Breast epithelium (tissue), 4 donors: ENCODE measurements at regions not wholly inside any gene's neighbourhood (a gene's known extent, or its start where the extent isn't known, plus 50 kb on each side); places are given as distances from the start of the nearest gene placed in this dataset.
"Not testable (repeated sequence)": the region's sequence is repeated elsewhere in the genome, so short reads cannot be mapped to it uniquely, and the experiment has no call there.

Experiments used
- DNase-seq, 2 donors: peaks; one replicate each; pipeline ENCODE4 v3.0.0-alpha.2; 2019; ENCODE audit warnings: low spot score in 2 of 2
- H3K27ac ChIP-seq, 2 donors: fragments of 200-600 bp; sonication (generic) in 1 of 2; one replicate each; pipeline ENCODE4 v1.5.1; 2016 to 2019; ENCODE audit warnings: mild to moderate bottlenecking in 1 of 2
- H3K27me3 ChIP-seq, 2 donors: fragments of 200-600 bp; sonication (generic) in 1 of 2; one replicate each; pipeline versions ENCODE4 v1.5.1 to v1.6.0; 2017 to 2019; ENCODE audit warnings: control low read depth in 1 of 2, mild to moderate bottlenecking in 1 of 2
- H3K36me3 ChIP-seq: fragments of 200-600 bp; one replicate; pipeline ENCODE4 v1.5.1; 2019
- H3K4me1 ChIP-seq, 2 donors: fragments of 200-600 bp; sonication (generic); one replicate each; pipeline ENCODE4 v1.5.1; 2016 to 2019; ENCODE audit warnings: control low read depth in 1 of 2
- H3K4me3 ChIP-seq, 3 donors: fragments of 200-600 bp; sonication (generic); 1 replicate in 2 of 3; 2 replicates in 1 of 3; pipeline ENCODE4 v1.5.1; 2016 to 2019; ENCODE audit warnings: mild to moderate bottlenecking in 3 of 3, moderate library complexity in 2 of 3
- H3K9me3 ChIP-seq, 2 donors: fragments of 200-600 bp; sonication (generic) in 1 of 2; one replicate each; pipeline ENCODE4 v1.5.1; 2016 to 2019; ENCODE audit warnings: control low read depth in 1 of 2
- POLR2A ChIP-seq: fragments of 450-650 bp; IDR thresholded peaks from one replicate; pipeline ENCODE4 v1.6.1; 2016; ENCODE audit warnings: antibody characterized with exemption, mild to moderate bottlenecking, moderate library complexity
- POLR2AphosphoS5 ChIP-seq, 3 donors: sonication (generic); formaldehyde crosslinking; IDR thresholded peaks; one replicate each; pipeline ENCODE4 v1.6.1; 2017; ENCODE audit warnings: antibody characterized with exemption in 3 of 3
- intact Hi-C: fragments of 100-400 bp; cut with DNase I; formaldehyde crosslinking; loops from one replicate; pipeline ENCODE4 v1.15.1; 2023; ENCODE audit warnings: low total_unique reads
- TF ChIP-seq, protein P1 (sequence below), 3 donors: fragments of 450-650 bp; IDR thresholded peaks; one replicate each; pipeline ENCODE4 v1.5.1; 2016 to 2017; ENCODE audit warnings: antibody characterized with exemption in 3 of 3, mild to moderate bottlenecking in 3 of 3, moderate library complexity in 3 of 3

DNA sequence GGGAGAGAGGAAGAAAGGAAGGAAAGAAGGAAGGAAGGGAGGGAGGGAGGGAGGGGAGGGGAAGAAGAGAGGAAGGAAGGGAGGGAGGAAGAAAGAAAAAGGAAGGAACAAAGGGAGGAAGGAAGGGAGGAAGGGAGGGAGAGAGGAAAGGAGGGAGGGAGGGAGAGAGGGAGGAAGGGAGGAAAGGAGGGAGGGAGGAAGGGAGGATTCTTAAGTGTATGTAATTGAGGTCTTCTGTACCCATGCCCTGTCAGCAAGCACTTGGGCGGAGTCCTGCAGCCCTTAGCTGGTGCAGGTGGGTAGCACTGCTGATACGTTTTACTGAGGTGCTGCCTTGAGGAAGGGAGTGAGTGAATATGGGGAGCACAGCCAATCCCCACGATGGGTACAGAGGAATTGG lies 56.9 kb upstream of the RASD2 start:
- no peak for DNase-seq
- intact Hi-C loops: no loop called here
- TF ChIP-seq, protein P1, sequence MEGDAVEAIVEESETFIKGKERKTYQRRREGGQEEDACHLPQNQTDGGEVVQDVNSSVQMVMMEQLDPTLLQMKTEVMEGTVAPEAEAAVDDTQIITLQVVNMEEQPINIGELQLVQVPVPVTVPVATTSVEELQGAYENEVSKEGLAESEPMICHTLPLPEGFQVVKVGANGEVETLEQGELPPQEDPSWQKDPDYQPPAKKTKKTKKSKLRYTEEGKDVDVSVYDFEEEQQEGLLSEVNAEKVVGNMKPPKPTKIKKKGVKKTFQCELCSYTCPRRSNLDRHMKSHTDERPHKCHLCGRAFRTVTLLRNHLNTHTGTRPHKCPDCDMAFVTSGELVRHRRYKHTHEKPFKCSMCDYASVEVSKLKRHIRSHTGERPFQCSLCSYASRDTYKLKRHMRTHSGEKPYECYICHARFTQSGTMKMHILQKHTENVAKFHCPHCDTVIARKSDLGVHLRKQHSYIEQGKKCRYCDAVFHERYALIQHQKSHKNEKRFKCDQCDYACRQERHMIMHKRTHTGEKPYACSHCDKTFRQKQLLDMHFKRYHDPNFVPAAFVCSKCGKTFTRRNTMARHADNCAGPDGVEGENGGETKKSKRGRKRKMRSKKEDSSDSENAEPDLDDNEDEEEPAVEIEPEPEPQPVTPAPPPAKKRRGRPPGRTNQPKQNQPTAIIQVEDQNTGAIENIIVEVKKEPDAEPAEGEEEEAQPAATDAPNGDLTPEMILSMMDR (IDR thresholded peaks at IDR 0.05): no peak
- no peak for TF ChIP-seq POLR2A
- no peak for TF ChIP-seq POLR2AphosphoS5 (IDR thresholded peaks at IDR 0.05)
- Histone ChIP-seq H3K4me1 (peaks cover 0 to 4% of the 10 kb centered on the region in 2 donors), H3K27me3 (no peaks in the 10 kb centered on the region), H3K27ac (no peak overlapping the region), H3K4me3 (no peak overlapping the region), H3K9me3 (no peaks in the 10 kb centered on the region), H3K36me3 (no peaks in the 10 kb centered on the region)

DNA sequence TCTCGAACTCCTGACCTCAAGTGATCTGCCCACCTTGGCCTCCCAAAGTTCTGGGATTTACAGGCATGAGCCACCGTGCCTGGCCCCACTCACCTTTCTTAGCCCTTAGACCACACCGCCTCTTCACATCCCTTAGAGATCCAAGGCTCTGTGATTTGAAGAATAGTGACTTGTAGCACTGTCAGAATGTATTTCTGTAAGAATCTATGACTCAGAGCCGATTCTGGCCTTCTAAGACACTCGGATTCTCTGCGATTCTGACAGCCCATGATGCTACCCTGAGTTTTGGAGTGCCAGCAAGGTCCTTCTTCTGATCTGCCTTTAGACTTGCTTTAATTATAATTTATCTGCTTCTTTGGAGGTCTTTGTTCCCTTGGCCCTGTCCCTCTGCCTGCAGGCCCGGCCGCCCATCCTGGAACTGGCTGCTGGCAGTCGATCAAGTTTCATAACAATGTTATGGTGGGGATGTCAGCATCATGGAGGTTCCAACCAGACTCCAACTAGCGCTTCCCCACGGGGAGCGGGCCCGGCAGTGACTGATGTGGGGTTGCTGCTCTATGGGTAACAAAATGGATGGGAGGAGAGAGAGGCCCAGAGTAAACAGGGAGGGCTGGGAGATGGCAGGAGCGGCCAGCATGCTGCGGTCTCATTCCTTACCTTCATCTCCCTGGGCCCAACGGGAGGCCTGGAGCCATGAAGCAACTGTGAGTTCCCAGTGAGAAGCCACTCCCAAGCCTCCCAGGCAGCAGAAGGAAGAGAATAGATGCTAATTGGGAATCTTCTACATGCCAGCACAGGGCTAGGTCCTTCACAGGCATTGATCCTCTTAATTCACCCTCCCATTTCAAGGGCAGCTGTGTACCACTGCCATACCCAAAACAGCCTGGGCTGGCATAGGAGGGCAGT lies 55.7 kb upstream of the RASD2 start:
- no peaks in the 10 kb centered on the region for H3K36me3 ChIP-seq
- no peak overlapping the region for H3K4me3 ChIP-seq
- intact Hi-C loops: no loop called here
- DNase-seq: no peak
- no peak for TF ChIP-seq POLR2AphosphoS5 (IDR thresholded peaks at IDR 0.05)
- no peak for TF ChIP-seq POLR2A
- TF ChIP-seq, protein P1 (IDR thresholded peaks at IDR 0.05): no peak
- no peaks in the 10 kb centered on the region for H3K9me3 ChIP-seq
- H3K27ac ChIP-seq: no peak overlapping the region
- H3K27me3 ChIP-seq: no peaks in the 10 kb centered on the region
- peaks cover 0 to 4% of the 10 kb centered on the region in 2 donors for H3K4me1 ChIP-seq

DNA sequence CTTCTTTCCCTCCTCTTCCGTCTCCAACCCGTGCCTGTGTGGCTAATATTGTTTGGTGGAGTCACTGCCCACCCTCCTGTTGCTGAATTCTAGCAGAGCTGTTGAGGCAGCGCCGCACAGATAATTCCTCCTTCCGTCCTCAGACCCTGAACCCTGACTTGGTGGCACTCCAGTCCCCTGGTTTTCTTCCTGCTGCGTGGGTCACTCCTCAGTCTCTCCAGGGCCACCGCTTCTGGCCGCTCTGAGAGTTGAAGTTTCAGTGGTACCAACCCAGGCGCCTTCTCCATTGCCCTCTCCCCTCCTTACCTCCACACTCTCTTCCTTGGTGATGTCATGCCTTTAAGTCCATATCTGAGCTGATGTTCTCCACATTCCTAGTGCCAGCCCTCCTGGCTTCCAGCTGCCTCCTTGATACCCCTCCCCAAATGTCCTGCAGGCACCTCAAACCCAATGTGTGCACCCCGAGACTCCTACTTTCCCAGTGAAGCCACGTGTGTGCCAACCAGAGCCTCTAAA lies 54.5 kb upstream of the RASD2 start:
- no peak for DNase-seq
- intact Hi-C loops: no loop called here
- no peak overlapping the region for H3K27ac ChIP-seq

DNA sequence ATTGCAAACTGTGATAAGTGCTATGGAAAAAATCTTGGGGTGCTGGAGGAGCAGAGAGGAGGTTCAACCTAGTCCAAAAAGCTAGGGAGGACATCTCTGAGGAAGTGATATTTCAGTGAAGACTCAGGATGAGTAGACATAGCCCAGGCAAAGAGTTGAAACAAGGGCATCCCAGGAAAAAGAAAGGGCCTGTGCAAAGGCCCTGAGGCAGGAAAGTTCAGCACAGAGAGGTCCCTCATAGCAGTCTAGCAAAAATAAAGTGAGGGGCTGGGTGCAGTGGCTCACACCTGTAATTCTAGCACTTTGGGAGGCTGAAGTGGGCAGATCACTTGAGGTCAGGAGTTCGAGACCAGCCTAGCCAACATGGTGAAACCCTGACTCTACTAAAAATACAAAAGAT lies 53.0 kb upstream of the RASD2 start:
- H3K27me3 ChIP-seq, DNase-seq, H3K9me3 ChIP-seq, intact Hi-C loops, H3K36me3 ChIP-seq, H3K4me3 ChIP-seq, H3K4me1 ChIP-seq, H3K27ac ChIP-seq: not testable (repeated sequence)

More for the DNA sequence above, 54.5 kb upstream of the RASD2 start:
- Histone ChIP-seq H3K9me3 (no peaks in the 10 kb centered on the region), H3K4me1 (no peaks in the 10 kb centered on the region), H3K27me3 (no peaks in the 10 kb centered on the region), H3K36me3 (no peaks in the 10 kb centered on the region), H3K4me3 (no peak overlapping the region)
- TF ChIP-seq, protein P1 (IDR thresholded peaks at IDR 0.05): no peak
- TF ChIP-seq POLR2A (no peak), POLR2AphosphoS5 (IDR thresholded peaks at IDR 0.05) (no peak)

DNA sequence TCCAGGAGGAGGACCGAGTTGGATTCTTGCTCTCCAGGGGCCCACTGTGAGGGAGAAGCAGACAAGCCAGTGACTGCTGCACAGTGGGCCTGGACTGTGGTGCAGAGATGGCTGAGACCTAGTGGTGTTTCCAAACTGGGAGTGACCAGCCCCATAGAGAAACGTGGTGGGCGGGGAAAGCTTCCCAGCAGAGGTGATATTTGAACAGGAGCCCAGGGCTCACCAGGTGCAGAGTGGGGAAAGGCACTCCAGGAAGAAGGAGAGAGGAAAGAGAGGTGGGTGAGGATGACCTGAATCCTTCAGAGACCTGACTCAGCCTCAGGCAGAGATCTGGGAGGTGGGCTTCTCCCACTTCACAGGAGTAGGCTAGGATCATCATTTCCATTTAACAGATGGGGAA lies 52.1 kb upstream of the RASD2 start:
- Histone ChIP-seq H3K27me3 (no peaks in the 10 kb centered on the region), H3K4me3 (no peak overlapping the region), H3K27ac (no peak overlapping the region), H3K36me3 (no peaks in the 10 kb centered on the region), H3K4me1 (no peaks in the 10 kb centered on the region), H3K9me3 (no peaks in the 10 kb centered on the region)
- TF ChIP-seq POLR2A (no peak), POLR2AphosphoS5 (IDR thresholded peaks at IDR 0.05) (no peak)
- TF ChIP-seq, protein P1 (IDR thresholded peaks at IDR 0.05): no peak
- intact Hi-C loops: no loop called here
- no peak for DNase-seq
